HG02588 (cell line): ENCODE measurements at regions not wholly inside any gene's neighbourhood (a gene's known extent, or its start where the extent isn't known, plus 50 kb on each side); places are given as distances from the start of the nearest gene placed in this dataset.
A peak's percentile ranks its signal among the peaks of the same experiment; 100 is the strongest.

ENCODE experiments used
- ATAC-seq: cut with Tn5 transposase; IDR thresholded peaks from one replicate; pipeline ENCODE4 v1.9.1; 2021; ENCODE audit warnings: mild to moderate bottlenecking, moderate library complexity; ENCODE audit not compliant: unreplicated experiment

DNA sequence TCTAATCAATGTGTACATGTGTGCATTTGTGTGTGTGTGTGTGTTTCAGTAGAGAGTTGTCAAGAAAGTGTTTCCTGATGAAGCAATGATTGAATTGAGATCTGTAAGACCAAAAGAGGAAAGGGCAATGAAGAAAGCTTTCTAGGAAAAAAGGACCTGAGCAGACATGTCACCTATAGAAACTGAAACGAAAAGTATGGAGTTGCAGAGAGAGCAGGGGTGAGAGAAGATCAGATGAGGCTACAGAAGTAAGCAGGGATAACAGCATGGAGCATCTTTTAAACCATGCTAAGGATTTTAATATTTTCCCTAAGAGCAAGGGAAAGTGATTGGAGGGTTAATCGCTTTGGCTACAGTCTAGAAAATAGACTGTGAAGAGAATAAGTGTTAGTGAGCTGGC is 1459.4 kb upstream of the TENM4 start:
- ATAC-seq: peak; percentile 79

DNA sequence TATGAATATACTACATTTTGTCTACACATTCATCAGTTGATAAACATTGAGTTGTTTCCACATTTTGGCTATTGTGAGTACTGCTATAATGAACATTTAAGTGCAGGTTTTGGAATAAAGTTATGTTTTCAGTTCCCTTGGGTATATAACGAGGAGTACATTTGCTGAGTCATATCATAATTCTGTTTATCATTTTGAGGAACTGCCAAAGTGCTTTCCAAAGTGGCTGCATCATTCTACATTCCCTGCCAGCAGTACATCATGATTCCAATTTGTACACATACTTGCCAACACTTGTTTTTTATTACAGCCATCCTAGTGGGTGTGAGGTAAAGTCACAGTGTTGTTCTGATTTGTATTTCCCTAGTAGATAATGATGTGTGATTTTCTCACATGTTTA is 1458.6 kb upstream of the TENM4 start:
- no peak for ATAC-seq

DNA sequence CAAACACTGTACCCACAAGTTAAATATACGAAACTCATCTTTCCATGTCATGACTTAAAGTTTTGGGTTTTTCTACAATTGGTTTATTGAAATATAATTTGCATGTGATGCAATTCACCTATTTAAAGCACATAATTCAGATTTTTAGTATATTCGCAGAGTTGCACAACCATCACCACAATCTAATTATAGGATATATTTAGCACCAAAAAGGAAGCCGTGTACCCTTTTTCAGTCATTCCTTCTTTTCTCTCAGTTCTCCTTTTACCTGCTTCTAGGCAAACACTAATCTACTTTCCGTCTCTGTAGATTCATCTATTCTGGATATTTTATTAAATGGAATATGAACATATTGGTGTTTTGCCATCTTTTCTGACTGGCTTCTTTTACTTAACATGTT is 1458.1 kb upstream of the TENM4 start:
- ATAC-seq: no peak

DNA sequence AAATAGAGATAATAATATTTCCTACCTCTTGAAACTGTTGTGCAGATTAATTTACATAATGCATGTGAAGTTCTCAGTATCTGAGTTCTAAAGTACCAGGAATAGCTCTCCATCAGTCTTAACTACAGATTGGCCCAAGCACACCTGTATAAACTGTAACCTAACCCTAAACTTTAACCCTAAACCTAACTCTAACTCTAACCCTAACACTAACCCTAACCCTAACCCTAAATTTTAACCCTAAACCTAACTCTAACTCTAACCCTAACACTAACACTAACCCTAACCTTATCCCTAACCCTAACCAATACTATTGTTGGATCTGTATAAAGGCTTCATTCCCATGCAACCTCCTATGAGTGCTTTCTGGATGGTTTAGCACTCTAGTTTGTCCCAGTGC is 1445.9 kb upstream of the TENM4 start:
- ATAC-seq: no peak

DNA sequence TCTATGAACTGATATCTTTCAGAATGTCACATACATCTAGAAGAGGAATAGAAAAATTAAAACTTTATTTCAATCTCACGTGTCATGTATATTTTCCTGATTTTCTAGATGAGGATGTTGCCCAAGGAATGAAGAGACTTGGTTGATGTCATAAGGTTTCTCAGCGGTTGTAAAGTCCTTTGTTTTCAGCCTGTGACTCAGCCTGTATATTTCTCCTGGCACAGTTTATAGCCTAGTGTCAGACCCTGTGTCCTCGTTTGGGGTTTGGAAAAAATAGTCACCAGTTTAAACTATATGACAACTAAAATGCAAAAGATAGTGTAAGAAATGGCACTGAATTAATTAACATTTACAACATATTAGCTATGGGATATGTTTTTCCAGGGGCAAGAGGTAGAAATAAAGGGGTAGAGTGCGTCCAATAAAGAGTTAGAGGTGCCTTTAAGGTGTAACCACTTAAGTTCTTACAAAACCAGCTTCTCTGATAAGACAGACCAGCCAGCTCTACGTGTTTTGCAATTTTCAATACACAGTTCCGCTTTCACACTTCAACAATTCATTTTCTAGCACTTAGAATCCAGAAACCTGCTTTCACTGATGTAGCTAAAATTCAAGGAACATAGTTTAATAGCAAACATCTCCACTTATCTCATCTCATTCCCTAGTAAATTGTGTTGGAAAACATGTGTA is 1432.6 kb upstream of the TENM4 start:
- no peak for ATAC-seq

DNA sequence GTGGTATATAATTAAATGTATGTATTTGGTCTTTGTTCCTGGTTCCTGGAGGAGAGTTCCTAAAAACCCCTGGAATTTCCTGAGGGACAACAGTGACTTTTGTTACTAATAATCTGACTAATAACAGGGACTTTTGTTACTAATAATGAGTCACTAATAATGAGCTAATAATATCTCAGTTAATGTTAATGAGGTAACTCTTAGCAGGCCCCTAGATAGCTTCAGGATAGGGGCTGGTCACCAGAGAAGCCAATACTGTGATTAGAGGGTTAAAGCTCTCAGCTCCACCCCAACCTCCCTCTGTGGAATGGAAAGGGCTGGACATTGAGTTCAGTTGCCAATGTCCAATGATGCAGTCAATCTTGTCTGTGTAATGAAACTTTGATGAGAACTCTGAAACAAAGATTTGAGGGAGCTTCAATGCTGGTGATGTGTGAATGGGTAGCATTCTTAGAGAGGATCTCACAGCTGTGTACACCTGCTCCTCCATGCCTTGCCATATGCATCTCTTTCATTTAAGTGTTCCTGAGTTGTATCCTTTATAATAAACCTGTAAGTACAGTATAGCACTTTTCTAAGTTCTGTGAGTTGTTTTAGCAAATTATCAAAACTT is 1431.4 kb upstream of the TENM4 start:
- ATAC-seq: peak; percentile 62

DNA sequence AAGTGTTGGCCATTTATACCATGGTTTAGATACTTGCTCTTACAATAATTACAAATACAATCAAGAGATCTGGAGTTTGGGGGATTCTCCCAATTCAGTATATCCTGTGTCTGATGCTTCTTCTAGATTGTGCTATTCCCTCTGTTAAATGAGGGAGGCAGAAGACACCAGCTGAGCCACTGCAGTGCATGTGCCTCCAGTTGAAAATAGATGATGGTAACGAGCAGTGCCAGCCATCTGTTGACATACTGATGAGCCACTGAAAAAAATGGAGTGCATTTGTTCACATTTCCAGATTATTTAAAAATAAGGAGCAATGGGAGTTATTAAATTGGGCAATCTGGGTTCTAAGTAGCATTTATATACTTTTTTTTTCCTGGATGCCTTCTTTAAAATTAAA is 1428.0 kb upstream of the TENM4 start:
- ATAC-seq: no peak

DNA sequence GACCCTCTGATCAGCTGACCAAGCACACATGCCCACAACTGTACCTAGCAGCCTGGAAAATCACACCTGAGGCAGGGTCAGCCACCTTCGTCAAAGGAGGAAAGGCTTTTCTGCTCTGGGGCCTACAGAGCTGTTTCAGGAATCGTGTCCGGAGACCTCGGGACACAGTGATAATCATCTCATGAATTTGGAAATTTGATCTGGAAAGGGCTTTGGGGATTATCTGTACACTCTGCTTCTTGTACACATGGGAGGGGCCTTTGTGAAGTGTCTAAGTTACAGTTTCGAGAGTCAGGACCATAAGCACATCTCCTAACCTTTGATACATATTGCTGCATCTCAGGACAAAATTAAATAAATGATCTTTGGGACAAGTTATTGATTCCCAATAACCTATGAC is 1421.2 kb upstream of the TENM4 start:
- ATAC-seq: no peak

DNA sequence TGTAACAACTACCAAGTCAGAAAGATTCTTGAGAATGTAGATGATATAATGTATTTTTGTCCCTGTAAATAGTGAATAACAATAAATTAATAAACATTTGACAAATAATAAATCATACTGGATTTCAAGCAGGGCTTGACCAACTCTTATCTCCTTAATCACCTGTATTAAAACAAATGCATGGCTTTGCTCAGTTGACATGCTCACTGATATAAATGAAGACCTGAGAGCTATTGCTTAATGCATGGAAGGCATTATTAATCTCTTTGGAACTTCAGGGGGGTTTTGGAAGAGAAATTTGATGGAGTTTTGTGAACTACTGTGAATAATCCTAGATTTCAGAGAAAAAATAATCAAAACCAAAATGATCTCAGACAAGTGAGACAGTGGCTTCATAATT is 1420.4 kb upstream of the TENM4 start:
- no peak for ATAC-seq

DNA sequence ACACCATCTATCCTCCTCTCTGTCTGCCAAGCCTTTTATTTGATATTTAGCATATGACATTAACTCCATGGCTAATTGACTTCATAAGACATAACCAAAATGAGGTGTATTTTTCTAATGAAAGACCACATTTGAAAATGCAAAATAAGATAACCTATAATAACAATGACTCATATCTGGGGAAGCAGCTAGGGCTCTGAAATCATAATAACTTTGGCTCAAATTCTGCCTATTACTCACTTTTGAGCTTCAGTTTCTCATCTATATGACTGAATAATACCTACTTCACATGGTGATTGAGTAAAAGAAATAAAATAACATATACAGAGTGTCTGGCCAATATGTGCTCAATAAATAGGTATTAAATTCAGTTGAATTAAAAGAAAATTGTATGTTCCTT is 1419.8 kb upstream of the TENM4 start:
- ATAC-seq: no peak

DNA sequence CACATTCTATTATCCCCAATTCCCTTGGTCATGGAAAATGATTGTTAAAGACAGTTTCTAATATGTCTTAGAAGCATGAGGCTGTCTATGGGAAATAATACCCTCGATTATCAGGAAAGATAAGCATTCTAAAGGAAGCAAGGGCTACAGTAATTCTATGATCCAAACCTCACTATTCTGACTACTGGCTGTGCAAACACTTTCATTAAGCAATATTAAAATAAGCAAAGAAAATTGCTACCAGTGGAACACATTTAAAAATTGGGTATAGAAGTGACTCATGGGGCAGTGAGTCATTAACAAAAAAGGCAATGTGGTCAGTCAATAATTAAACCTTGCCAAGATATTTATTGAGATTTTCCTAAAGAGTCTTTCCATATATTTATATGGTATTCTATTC is 1415.2 kb upstream of the TENM4 start:
- ATAC-seq: no peak

DNA sequence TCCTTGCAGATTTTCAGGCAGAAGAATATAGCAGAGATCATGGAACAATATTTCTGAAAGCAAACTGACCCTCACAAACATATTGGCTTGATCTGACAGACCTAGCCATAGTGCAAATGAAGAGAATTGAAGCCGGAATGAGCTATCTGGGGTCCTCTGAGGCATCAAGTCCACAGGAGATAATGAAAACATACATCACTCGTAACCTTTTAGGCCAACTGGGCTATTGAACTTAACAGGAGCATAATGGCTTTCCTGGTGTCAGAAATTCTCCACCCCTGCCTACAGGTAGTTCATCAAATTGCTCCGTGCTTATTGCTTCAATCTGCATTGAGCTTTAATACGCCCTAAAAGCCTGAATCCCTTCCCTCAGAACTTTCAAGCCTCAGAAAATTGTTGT is 1414.6 kb upstream of the TENM4 start:
- ATAC-seq: no peak

DNA sequence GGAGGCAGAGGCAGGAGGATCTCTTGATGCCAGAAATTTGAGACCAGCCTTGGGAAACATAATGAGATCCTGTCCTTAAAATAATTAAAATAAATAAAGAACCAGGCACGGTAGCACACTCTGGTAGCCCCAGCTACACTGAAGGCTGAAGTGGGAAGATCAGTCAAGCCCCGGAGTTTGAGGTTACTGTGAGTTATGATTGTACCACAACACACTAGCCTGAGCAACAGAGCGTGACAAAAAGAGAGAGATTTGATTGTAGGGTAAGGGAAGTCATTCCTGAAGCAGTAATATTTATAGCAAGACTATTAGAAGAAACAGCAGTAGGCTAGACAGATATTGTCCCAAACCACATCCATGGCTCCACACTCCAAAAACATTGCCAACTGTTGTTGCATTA is 1408.4 kb upstream of the TENM4 start:
- peak; percentile 45 for ATAC-seq

DNA sequence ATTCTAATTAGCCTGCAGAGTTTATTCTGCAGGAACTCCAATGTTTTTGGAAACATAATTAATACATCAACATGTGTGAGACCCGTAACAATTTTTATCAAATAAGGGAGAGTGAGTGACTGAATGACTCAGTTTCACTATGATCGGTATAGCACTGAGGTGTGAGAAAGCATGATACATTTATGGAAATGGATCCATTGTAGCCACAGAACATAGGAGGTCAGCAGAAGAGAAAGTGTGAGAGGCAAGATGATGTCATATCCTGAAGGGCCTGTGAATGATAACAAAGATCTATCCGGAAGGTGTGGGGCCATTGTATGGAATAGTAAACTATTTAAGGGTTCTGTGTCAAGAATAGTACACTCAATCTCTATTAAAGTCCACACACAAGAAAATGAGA is 1406.1 kb upstream of the TENM4 start:
- ATAC-seq: peak; percentile 93

DNA sequence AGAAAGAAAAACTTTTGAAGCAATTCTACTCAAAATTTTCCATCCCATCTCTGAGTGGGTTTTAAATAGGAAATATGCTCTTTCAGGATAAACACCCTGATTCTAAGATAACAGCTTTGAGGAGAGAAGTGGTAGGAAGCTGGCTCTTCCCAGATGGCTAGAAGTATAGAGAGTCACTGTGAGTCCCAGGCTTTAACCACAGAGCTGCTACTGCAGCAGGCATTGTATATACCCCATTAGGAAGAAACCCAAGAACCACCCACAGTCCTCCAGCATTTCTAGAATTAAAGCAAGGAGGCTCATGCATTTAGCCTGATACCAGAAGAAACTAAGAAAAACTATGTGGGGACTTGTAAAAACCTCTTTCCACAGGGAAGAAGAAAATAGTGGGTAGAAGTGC is 1405.6 kb upstream of the TENM4 start:
- ATAC-seq: no peak

DNA sequence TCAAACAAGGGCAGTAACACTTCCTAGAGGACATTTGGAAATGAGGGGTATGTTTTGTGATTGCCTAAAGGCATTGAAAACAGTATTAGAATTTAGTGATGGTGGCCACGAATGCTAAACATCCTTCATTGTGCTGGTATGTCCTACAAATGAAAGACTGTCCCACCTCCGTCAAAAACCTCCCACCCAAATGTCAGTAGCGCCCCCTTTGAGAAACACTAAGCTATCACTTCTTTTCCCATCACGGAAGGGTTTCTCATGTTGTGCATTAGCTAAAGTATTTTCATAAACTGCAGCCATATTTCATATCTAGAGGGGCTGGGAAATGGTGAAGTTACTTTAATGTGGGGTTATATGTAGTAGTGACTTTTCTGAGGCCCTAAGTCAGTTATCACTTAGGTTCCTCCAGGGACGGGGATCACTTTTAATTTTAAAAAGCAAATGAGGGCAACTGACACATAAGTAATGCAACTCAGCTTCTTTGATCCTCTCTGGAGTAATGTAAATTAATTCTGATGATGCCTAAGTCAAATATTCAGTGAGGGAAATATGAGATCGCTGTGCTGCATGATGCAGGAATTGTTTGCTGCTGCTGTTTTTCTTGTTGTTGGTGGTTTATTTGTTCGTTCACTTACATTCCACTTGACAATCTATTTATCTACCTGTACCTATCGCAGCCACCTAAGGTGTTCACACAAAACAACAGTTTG is 1403.4 kb upstream of the TENM4 start:
- no peak for ATAC-seq

DNA sequence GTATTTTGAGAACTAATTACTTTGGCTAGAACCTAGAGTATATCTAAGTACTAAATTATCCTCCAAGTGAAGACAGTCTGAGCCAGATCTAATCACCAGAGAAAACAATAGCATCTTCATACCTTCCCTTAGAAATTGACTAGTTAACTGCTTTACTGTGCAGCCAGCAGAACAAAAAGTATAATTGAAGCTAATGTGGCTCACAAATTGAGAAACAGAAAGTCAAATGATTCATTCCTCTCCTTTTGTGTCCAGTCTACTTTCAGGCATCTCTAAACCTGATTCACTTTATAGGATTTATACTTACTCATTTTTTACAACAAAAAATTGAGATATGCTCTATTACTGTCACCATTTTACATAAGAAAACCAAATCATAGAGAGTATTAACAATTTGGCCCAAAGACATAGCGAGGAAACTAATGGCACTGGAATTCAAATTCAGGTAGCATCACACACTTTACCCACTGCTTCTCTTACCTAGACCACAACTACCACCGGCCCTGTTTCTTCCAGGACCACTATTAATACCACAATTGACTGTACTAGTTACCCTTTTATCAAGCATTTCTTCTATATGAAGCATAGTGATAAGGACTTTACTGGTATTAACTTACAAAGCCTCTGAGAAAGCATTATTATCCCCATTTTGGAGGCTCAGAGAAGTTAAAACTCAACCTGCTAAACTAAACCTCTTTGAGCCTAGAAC is 1402.6 kb upstream of the TENM4 start:
- peak; percentile 34 for ATAC-seq

DNA sequence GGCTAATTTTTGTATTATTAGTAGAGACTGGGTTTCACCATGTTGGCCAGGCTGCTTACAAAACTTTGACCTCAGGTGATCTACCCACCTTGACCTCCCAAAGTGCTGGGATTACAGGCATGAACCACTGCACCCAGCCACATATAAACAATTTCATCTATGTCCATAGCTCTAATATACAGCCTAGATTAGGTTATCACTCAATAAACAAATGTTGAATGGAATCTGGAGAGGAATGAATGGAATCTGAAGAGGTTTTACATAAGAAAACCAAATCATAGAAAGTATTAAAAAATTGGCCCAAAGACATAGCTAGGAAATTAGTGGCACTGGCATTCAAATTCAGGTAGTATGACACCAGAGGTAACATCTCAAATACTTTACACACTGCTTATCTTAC is 1401.4 kb upstream of the TENM4 start:
- ATAC-seq: no peak

DNA sequence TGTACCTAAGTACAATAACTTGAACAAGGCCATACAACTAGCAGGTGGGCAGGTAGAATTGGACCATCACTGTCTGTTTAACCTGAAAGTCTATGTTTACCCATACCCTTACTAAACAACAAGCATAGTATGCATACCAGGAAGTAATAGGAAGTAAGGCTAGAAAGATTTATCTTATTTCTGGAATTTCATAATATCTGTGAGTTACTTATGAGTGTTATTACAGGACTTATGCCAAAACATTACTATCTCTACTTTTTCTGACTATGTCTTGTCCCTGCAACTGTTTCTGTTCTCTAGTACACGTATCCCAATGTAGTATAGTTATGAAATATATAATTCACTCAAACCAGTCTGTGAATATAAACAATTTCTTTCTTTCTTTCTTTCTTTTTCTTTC is 1400.8 kb upstream of the TENM4 start:
- ATAC-seq: no peak

DNA sequence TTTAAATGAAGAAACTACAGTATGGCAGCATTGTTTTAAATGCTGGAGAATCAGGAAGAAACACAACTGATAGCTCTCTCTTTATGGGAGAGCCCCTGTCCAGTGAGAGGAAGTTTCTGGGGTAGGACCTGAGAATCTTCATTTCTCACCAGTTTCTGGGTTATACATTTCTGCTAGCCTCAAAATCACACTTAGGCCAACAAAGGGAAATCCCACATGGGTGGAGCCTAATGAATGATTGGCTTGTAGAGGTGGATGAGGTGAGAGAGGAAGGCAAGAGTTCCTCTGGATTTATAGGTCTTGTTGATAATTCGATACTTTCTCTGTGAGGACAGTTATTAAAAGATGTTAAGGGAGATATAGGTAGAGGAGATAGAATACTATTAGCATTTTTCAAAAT is 1397.3 kb upstream of the TENM4 start:
- ATAC-seq: peak; percentile 89

DNA sequence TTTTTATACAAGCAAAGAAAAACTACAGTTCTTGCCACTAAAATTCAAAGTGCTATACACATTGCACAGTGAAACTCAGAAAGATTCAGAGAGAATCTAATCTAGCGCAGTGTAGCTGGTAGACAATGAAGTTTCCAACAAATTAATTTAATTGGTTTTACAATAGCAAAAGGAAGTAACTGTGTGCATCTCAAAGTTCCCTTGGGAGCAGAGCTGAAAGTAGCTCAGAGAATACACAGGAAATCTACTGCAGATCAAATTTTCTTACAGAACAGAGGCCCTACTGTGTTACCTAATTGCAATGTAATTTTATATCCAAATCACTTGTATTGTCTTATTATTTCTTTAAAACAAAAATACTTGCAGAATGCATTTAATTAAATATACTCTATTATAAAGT is 1396.2 kb upstream of the TENM4 start:
- no peak for ATAC-seq

DNA sequence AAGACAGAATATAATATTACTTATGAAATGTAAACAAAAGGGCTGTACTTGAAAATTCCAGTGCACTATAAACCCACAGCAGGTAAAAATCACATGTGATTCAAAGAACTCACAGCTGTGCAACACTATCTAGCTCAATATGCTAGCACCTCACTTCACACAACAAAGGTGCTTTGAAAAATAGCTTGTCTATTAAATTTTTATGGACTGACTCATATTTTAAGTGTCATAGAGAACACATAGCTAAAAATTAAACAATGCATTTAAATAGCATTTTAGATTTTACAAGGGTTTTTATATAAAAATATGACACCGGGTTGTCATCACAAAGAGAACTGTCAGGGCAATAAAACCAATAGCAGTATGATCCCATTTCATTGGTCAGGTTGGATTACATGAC is 1390.5 kb upstream of the TENM4 start:
- no peak for ATAC-seq
